HFFc6 (cell line): ENCODE measurements at regions not wholly inside any gene's neighbourhood (a gene's known extent, or its start where the extent isn't known, plus 50 kb on each side); places are given as distances from the start of the nearest gene placed in this dataset.

Experiments used
- DNase-seq: peaks from one replicate; pipeline ENCODE4 v3.0.0-alpha.2; 2018
- H3K27ac Mint-ChIP-seq: 2 replicates; pipeline ENCODE4 v1.8.0; 2020; ENCODE audit warnings: mild to moderate bottlenecking, mixed read lengths
- H3K27me3 Mint-ChIP-seq: 2 replicates; pipeline ENCODE4 v1.8.0; 2021; ENCODE audit warnings: mild to moderate bottlenecking, moderate library complexity, mixed read lengths; ENCODE audit not compliant: insufficient read depth
- H3K36me3 Mint-ChIP-seq: 2 replicates; pipeline ENCODE4 v1.8.0; 2021; ENCODE audit warnings: low read depth, mixed read lengths
- H3K4me1 Mint-ChIP-seq: 2 replicates; pipeline ENCODE4 v1.8.0; 2020; ENCODE audit warnings: low read depth, mixed read lengths
- H3K4me3 Mint-ChIP-seq: 2 replicates; pipeline ENCODE4 v1.8.0; 2020; ENCODE audit warnings: mild to moderate bottlenecking, moderate library complexity, mixed read lengths
- H3K9me3 Mint-ChIP-seq: 2 replicates; pipeline ENCODE4 v1.8.0; 2020; ENCODE audit warnings: mild to moderate bottlenecking, mixed read lengths
- CTCF ChIP-seq: fragments of 200-600 bp; sonication (generic); IDR thresholded peaks from 2 replicates; pipeline ENCODE4 v1.5.0; 2021; ENCODE audit warnings: antibody characterized with exemption, mild to moderate bottlenecking

GRCh38 chr15:39013262-39013661, 448.6 kb upstream of the RASGRP1 start:
- no peak overlapping the region for H3K27ac Mint-ChIP-seq
- H3K4me1 Mint-ChIP-seq = peaks cover 12% of the 10 kb centered on the region
- DNase-seq = no peak
- peaks cover 29% of the 10 kb centered on the region for H3K9me3 Mint-ChIP-seq
- H3K4me3 Mint-ChIP-seq = no peak overlapping the region
- TF ChIP-seq CTCF = no peak
- H3K27me3 Mint-ChIP-seq = no peaks in the 10 kb centered on the region
- H3K36me3 Mint-ChIP-seq = peaks cover 44% of the 10 kb centered on the region

GRCh38 chr15:39014682-39015081, 450.1 kb upstream of the RASGRP1 start:
- Mint-ChIP-seq H3K36me3 (peaks cover 39% of the 10 kb centered on the region), H3K27me3 (no peaks in the 10 kb centered on the region), H3K4me1 (peaks cover 23% of the 10 kb centered on the region), H3K4me3 (no peak overlapping the region), H3K27ac (no peak overlapping the region), H3K9me3 (peaks cover 18% of the 10 kb centered on the region)
- TF ChIP-seq CTCF = no peak
- DNase-seq = no peak

GRCh38 chr15:39016706-39017105, 452.1 kb upstream of the RASGRP1 start:
- peaks cover 17% of the 10 kb centered on the region for H3K4me1 Mint-ChIP-seq
- no peaks in the 10 kb centered on the region for H3K9me3 Mint-ChIP-seq
- no peak overlapping the region for H3K27ac Mint-ChIP-seq
- peaks cover 18% of the 10 kb centered on the region for H3K36me3 Mint-ChIP-seq
- TF ChIP-seq CTCF = no peak
- no peaks in the 10 kb centered on the region; the same call in 1 of the 2 replicates for H3K27me3 Mint-ChIP-seq
- no peak for DNase-seq
- no peak overlapping the region for H3K4me3 Mint-ChIP-seq

- DNase-seq = no peak
- H3K27me3 Mint-ChIP-seq = peaks cover 1% of the 10 kb centered on the region; the same call in 1 of the 2 replicates
- TF ChIP-seq CTCF = no peak
- no peak overlapping the region for H3K4me3 Mint-ChIP-seq
- no peak overlapping the region for H3K27ac Mint-ChIP-seq
- peaks cover 17% of the 10 kb centered on the region for H3K4me1 Mint-ChIP-seq
- peaks cover 15% of the 10 kb centered on the region for H3K36me3 Mint-ChIP-seq
- no peaks in the 10 kb centered on the region for H3K9me3 Mint-ChIP-seq
Measured at GRCh38 chr15:39018966-39019365, 454.4 kb upstream of the RASGRP1 start.

GRCh38 chr15:39021341-39021740, 456.7 kb upstream of the RASGRP1 start:
- Mint-ChIP-seq H3K4me3 (no peak overlapping the region), H3K9me3 (no peaks in the 10 kb centered on the region), H3K27me3 (peaks cover 1% of the 10 kb centered on the region; the same call in 1 of the 2 replicates), H3K4me1 (peaks cover 33% of the 10 kb centered on the region), H3K36me3 (peaks cover 4% of the 10 kb centered on the region; the same call in 1 of the 2 replicates), H3K27ac (no peak overlapping the region)
- no peak for TF ChIP-seq CTCF
- no peak for DNase-seq
